Astrocyte (in vitro differentiated cells and primary cell): ENCODE measurements at regions not wholly inside any gene's neighbourhood (a gene's known extent, or its start where the extent isn't known, plus 50 kb on each side); places are given as distances from the start of the nearest gene placed in this dataset.

Experiments used
- DNase-seq: peaks from one replicate; pipeline ENCODE4 v3.0.0-alpha.2; 2010; ENCODE audit warnings: low read depth
- FAIRE-seq: peaks from 2 replicates; lab custom pipeline; 2011; peaks lifted over from hg19 to GRCh38; lab: Jason Lieb, UNC
- H2AFZ ChIP-seq: 2 replicates; pipeline ENCODE4 v1.6.0; 2012; ENCODE audit warnings: low read depth, low read length, inconsistent platforms
- H3K27ac ChIP-seq: 2 replicates; pipeline ENCODE4 v1.5.1; 2011; ENCODE audit warnings: low read depth, low read length, inconsistent platforms
- H3K27me3 ChIP-seq: 2 replicates; pipeline ENCODE4 v1.6.0; 2011; ENCODE audit warnings: low read length, inconsistent platforms; ENCODE audit not compliant: insufficient read depth
- H3K36me3 ChIP-seq: 2 replicates; pipeline ENCODE4 v1.5.1; 2011; ENCODE audit warnings: low read length, inconsistent platforms; ENCODE audit not compliant: insufficient read depth
- H3K4me1 ChIP-seq: 2 replicates; pipeline ENCODE4 v1.5.1; 2011; ENCODE audit warnings: low read length, inconsistent platforms; ENCODE audit not compliant: insufficient read depth
- H3K4me2 ChIP-seq: 2 replicates; pipeline ENCODE4 v1.6.0; 2012; ENCODE audit warnings: low read length, inconsistent platforms
- H3K4me3 ChIP-seq: 2 replicates; pipeline ENCODE4 v1.5.1; 2011; ENCODE audit warnings: low read depth, mild to moderate bottlenecking, low read length, inconsistent platforms; ENCODE audit not compliant: insufficient read depth
- H3K79me2 ChIP-seq: 2 replicates; pipeline ENCODE4 v1.6.0; 2012; ENCODE audit warnings: mild to moderate bottlenecking, low read length, inconsistent platforms; ENCODE audit not compliant: insufficient read depth
- H3K9ac ChIP-seq: 2 replicates; pipeline ENCODE4 v1.6.0; 2012; ENCODE audit warnings: mild to moderate bottlenecking, low read length, inconsistent platforms
- H3K9me3 ChIP-seq: 2 replicates; pipeline ENCODE4 v1.5.1; 2012; ENCODE audit warnings: low read depth, mild to moderate bottlenecking, low read length, inconsistent platforms; ENCODE audit not compliant: insufficient read depth
- H4K20me1 ChIP-seq: 2 replicates; pipeline ENCODE4 v1.6.0; 2012; ENCODE audit warnings: low read length, inconsistent platforms; ENCODE audit not compliant: insufficient read depth
- H3K27ac Mint-ChIP-seq: one replicate; pipeline ENCODE4 v1.8.0; 2021; ENCODE audit warnings: mild to moderate bottlenecking, mixed read lengths; ENCODE audit not compliant: unreplicated experiment
- H3K27me3 Mint-ChIP-seq: one replicate; pipeline ENCODE4 v1.8.0; 2021; ENCODE audit warnings: low read depth, mixed read lengths; ENCODE audit not compliant: unreplicated experiment
- H3K36me3 Mint-ChIP-seq: one replicate; pipeline ENCODE4 v1.8.0; 2021; ENCODE audit warnings: low read depth, mixed read lengths; ENCODE audit not compliant: unreplicated experiment
- H3K4me1 Mint-ChIP-seq: one replicate; pipeline ENCODE4 v1.8.0; 2021; ENCODE audit warnings: low read depth, mixed read lengths; ENCODE audit not compliant: unreplicated experiment
- H3K4me3 Mint-ChIP-seq: one replicate; pipeline ENCODE4 v1.8.0; 2021; ENCODE audit warnings: mild to moderate bottlenecking, moderate library complexity, mixed read lengths; ENCODE audit not compliant: unreplicated experiment
- H3K9me3 Mint-ChIP-seq: one replicate; pipeline ENCODE4 v1.8.0; 2021; ENCODE audit warnings: mild to moderate bottlenecking, mixed read lengths; ENCODE audit not compliant: unreplicated experiment
- EZH2 ChIP-seq: IDR thresholded peaks from 2 replicates; pipeline ENCODE4 v1.6.1; 2012; ENCODE audit warnings: mild to moderate bottlenecking, low read length, inconsistent platforms; ENCODE audit not compliant: insufficient read depth
- TF ChIP-seq, protein P1 (sequence below): IDR thresholded peaks from 2 replicates; pipeline ENCODE4 v1.5.1; 2011; ENCODE audit warnings: low read depth, mild to moderate bottlenecking, inconsistent platforms, low read length, moderate library complexity; ENCODE audit not compliant: insufficient read depth

DNA sequence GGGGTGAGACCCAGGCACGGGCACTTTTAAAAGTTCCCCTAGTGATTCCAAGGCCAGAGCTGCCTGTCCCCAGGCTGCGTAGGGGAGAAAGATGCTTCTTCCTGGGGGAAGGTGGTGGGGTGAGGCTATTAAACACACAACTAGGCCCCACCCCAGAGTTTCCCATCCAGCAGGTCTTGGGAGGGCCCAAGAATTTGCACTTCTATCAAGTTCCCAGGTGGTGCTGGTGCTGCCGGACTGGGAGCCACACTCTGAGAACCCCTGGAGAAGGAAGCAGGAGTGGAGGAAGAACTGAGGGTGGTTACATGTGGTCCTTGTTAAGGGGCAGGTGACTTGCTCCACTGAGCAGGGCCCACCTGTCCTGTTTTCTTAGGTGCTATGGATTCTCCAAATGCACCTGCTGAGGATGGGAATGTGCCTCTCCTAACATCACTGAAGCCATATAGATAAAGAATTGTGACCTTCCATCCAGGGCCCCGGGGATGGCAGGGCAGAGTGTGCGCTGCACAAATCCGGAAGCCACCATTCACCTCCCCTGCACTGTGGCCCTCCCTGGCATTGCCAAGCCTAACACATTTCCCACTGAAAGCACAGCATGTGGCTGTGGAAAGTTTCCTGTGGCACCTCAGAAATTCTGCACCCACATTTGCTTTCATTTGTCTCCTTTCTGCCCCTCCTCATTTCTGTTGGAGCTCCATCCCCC, 111.5 kb upstream of the MEF2A start:
- Mint-ChIP-seq H3K27ac (no peak overlapping the region), H3K4me1 (peaks cover 44% of the 10 kb centered on the region)
- DNase-seq = no peak

DNA sequence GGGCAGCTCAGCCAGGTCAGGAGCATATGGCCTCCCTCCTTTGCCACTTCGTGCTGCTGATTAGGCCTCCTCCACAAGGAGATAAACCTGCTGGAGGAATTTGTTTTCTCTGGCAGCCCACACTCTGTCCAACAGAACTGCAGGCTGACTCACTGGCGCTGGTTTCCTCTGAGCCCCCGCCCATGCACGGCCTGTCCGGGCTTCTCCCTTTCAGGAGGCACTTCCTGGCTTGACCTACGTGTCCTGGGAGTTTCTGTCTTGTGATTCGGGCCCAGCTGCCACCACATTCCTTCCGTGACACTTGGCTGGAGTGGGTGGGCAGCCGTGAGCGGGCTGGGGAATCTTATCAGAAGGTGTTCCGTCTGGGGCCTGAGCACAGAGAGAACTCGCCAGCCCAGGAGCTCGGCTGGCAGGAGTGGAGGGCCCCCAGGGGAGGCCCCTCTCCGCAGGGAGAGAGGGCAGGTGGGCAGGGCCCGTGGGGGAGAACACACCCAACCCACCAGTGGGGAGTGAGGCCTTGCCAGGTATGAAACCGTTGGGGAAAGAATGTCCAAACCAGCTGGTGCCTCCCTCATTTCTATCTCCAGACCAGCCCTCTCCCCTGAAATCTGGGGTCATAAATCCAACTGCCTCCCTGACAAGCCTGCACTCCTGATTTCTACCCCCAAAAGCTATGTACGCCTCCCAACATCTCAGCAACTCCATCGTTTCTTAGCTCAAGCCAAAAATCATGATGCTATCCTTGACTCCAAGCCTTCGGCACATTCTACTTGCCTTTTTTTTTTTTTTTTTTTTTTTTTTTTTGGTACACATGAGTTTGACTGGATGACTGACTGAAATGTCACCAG, 110.6 kb upstream of the MEF2A start:
- Histone ChIP-seq H3K4me3 (no peak overlapping the region), H3K27ac (peak overlapping the region; percentile 90), H3K36me3 (no peaks in the 10 kb centered on the region), H3K27me3 (no peaks in the 10 kb centered on the region), H3K4me1 (peaks cover 47% of the 10 kb centered on the region), H4K20me1 (no peaks in the 10 kb centered on the region), H2AFZ (peak overlapping the region; percentile 57), H3K4me2 (peak overlapping the region; percentile 77), H3K9ac (peak overlapping the region; percentile 69), H3K9me3 (no peaks in the 10 kb centered on the region), H3K79me2 (no peaks in the 10 kb centered on the region)
- DNase-seq = peak; percentile 97
- TF ChIP-seq, protein P1, sequence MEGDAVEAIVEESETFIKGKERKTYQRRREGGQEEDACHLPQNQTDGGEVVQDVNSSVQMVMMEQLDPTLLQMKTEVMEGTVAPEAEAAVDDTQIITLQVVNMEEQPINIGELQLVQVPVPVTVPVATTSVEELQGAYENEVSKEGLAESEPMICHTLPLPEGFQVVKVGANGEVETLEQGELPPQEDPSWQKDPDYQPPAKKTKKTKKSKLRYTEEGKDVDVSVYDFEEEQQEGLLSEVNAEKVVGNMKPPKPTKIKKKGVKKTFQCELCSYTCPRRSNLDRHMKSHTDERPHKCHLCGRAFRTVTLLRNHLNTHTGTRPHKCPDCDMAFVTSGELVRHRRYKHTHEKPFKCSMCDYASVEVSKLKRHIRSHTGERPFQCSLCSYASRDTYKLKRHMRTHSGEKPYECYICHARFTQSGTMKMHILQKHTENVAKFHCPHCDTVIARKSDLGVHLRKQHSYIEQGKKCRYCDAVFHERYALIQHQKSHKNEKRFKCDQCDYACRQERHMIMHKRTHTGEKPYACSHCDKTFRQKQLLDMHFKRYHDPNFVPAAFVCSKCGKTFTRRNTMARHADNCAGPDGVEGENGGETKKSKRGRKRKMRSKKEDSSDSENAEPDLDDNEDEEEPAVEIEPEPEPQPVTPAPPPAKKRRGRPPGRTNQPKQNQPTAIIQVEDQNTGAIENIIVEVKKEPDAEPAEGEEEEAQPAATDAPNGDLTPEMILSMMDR = no peak
- no peak for TF ChIP-seq EZH2
- no peaks in the 10 kb centered on the region for H3K36me3 Mint-ChIP-seq
- no peak overlapping the region for H3K4me3 Mint-ChIP-seq
- H3K27ac Mint-ChIP-seq = peak overlapping the region; percentile 89
- H3K9me3 Mint-ChIP-seq = peaks cover 2% of the 10 kb centered on the region
- no peaks in the 10 kb centered on the region for H3K27me3 Mint-ChIP-seq
- peak; percentile 62 for FAIRE-seq
- H3K4me1 Mint-ChIP-seq = peaks cover 39% of the 10 kb centered on the region

More for the DNA sequence above, 111.5 kb upstream of the MEF2A start:
- Mint-ChIP-seq H3K9me3 (peaks cover 2% of the 10 kb centered on the region), H3K36me3 (no peaks in the 10 kb centered on the region), H3K27me3 (no peaks in the 10 kb centered on the region), H3K4me3 (no peak overlapping the region)
- H3K79me2 ChIP-seq = no peaks in the 10 kb centered on the region
- H3K4me2 ChIP-seq = peak overlapping the region; percentile 77
- no peaks in the 10 kb centered on the region for H4K20me1 ChIP-seq
- H3K4me1 ChIP-seq = peaks cover 47% of the 10 kb centered on the region
- H3K9ac ChIP-seq = peak overlapping the region; percentile 47
- H2AFZ ChIP-seq = no peak overlapping the region
- no peaks in the 10 kb centered on the region for H3K36me3 ChIP-seq
- TF ChIP-seq, protein P1 = no peak
- TF ChIP-seq EZH2 = no peak
- FAIRE-seq = no peak
- H3K4me3 ChIP-seq = no peak overlapping the region
- no peaks in the 10 kb centered on the region for H3K9me3 ChIP-seq
- no peaks in the 10 kb centered on the region for H3K27me3 ChIP-seq
- H3K27ac ChIP-seq = peak overlapping the region; percentile 90
